ENCODE measurements at regions not wholly inside any gene's neighbourhood (a gene's known extent, or its start where the extent isn't known, plus 50 kb on each side); places are given as distances from the start of the nearest gene placed in this dataset.

DNA sequence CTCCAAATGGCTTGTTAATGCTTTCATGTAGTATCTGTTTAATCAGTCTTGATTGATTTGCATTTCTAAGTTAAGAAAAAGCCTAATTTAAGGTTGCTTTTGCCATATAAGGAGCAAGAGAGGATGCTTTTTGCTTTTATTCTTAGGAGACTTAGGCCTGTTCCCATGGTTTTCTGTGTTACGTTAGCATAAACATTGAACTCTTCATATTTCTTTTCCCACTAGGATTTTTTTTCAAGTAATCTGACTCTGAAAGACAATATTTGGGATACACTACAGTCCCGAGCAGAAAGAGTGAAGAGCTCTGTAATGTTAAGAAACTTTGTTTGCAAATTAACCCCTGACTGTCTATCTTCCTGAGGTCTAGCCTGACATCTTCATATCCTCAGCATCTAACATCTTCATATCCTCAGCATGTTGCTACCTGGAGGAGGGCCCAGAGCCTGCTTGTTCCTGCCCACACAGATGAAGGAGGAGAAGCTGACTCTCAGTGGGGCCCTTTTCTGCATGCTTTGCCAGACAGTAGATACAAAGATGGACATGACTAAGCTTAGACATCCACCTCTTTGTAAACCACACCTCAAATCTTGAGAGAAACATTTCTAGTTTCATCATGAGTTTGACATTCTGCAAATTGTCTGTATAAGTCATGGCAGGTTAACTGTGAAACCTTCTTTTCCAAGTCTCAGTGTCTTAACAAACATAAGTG lies 86.2 kb upstream of the COL6A5 start:
- DNase-seq = no peak

DNA sequence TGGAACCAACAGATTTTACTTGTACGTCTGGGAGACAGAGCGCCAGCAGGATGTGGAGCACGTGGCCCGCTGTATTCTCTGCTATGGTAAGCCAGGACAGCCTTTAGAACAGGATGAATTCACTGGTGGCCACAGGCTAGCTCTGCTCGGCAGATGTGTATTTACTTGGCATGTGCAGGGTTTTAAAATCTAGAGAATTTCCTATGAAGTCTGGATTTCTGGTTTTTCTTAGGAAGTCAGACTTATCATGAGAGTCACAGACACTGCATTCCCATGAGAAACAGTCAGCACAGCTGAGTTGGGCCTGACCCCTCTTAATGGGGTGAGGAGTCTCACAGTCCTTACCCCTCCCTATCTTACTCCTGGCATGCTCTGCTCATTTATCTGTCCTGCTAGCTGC lies 84.6 kb upstream of the COL6A5 start:
- ATAC-seq = no peak
- no peak for DNase-seq

More for the DNA sequence above, 86.2 kb upstream of the COL6A5 start:
- no peak for ATAC-seq

DNA sequence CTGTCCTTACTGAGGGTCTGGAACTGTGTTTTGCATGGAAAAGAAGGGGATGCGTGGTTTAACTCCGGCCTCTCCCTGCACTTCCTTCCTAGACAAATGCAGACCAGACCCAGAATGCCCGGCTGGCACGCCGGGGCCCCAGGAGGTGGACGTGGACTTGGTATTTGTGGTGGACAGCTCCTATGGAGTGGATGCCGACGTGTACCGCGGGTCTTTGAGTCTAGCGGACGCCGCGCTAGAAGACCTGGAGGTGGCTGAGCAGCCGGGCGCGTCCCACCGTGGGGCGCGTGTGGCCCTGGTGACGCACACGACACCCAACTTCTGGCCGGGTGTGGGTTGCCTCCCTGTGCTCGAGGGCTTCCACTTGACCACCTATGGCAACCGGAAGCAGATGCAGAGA lies 81.8 kb upstream of the COL6A5 start:
- ATAC-seq (no peak), DNase-seq (no peak)

DNA sequence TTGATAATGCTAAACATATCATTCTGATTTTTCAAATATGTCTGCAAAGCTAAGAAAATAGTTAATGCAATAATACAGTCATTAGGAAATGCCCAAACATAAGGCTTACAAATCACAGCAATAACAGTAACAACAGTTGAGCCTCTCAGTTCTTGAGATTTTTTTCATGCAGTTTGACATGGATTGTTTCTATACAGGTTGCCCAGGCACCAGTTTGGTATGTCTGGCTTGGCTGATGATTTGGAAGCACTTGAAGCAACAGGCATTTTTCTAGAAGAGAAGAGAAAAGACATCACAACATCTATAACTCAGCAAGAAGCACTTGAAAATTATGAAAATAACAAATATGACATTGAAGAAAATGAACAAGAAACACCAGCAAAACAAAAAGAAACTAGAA lies 78.7 kb upstream of the COL6A5 start:
- ATAC-seq (no peak), DNase-seq (no peak)

DNA sequence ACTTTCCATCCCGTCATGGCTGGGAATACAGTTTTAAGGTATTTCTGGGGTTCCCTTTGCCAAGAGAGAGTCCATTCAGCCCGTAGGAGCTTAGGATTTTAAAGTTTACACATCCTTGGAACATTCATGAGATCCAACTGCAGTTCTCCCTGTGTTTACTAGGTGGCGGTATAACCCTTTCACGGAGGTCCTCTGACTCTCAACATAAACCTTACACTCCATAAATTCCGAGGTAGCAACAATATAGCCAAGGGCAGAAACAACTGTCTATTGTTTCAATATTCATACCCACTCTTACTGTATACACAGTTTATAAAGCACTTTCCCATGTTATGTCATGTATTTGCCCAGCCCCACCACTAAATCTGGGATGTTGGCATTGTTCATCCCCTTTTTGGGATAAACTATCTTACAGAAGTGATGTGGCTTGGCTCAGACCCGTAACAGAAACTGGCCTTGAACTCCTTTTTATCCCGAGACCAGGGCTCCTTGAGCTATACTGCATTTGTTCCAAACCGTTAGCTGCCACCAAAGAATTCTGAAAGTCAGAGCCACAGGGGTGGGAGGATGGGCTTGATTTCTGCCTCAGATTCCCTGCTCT lies 69.2 kb upstream of the COL6A5 start:
- ATAC-seq = no peak
- DNase-seq = no peak

DNA sequence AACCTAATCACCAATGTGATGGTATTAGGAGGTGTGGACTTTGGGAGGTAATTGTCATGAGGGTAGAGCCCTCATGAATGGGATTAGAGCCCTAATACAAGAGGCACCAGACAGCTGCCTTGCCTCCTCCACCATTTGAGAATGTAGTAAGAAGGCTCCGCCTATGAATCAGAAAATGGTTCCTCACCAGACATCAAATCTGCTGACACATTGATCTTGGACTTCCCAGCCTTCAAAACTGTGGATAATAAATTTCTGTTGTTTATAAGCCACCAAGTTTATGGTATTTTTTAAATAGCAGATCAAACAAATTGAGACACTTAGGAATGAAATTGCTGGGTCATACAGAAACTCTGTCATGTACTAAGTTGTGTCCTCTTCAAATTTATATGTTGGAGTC lies 56.8 kb upstream of the COL6A5 start:
- no peak for ATAC-seq
- no peak for DNase-seq

DNA sequence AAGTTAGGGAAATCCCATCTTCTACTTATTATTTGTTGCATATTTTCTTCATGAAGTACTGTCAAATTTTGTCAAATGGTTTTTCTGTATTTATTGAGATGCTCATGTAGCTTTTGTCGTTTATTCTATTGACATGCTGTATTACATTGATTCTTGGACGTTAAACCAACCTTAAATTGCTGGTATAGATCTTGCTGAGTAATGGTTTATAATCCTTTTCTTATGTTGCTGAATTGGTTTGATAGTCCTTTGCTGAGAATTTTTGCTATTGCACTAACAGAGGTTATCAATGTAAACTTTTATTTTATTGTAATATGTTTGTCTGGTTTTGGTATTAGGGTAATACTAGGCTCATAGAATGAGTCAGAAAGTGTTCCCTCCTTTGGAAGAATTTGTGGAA lies 54.3 kb upstream of the COL6A5 start:
- DNase-seq (no peak), ATAC-seq (no peak)

DNA sequence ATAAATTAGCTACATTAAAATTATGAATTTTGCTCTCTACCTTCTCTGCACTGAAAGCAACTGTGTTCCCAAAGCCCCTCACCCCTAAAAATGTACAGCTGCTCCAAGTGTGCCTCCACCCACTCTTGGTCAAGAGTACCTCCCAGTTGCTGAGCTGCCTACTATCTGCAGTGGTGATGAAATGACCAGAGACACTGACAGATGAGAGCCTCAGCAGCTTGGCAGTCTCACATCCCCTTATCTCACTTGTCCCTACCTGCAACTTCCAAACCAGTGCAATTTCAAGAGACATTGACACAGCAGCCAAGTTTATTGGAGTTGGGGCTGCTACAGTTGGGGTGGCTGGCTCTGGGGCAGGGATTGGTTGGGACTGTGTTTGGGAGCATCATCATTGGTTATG lies 52.2 kb upstream of the COL6A5 start:
- no peak for DNase-seq
- ATAC-seq = no peak
